K562 (cell line): ENCODE measurements at regions not wholly inside any gene's neighbourhood (a gene's known extent, or its start where the extent isn't known, plus 50 kb on each side); places are given as distances from the start of the nearest gene placed in this dataset.

ENCODE experiments used
- CEBPB ChIP-seq: fragments of 450-650 bp; IDR thresholded peaks from 2 replicates; pipeline ENCODE4 v1.6.1; 2016; ENCODE audit warnings: missing genetic modification characterization, missing compliant biosample characterization
- CTBP1 ChIP-seq: fragments of 450-650 bp; IDR thresholded peaks from 2 replicates; pipeline ENCODE4 v1.6.1; 2016; ENCODE audit warnings: borderline replicate concordance
- HDAC6 ChIP-seq: IDR thresholded peaks from 2 replicates; pipeline ENCODE4 v1.6.1; 2012; ENCODE audit warnings: low read depth, mild to moderate bottlenecking, control low read depth, inconsistent platforms, low read length, moderate library complexity
- ILK ChIP-seq: fragments of 450-650 bp; IDR thresholded peaks from 2 replicates; pipeline ENCODE4 v1.6.1; 2016; ENCODE audit warnings: missing genetic modification characterization, low read depth, mild to moderate bottlenecking, missing compliant biosample characterization, moderate library complexity, borderline replicate concordance
- MAFK ChIP-seq: IDR thresholded peaks from 2 replicates; pipeline ENCODE4 v1.6.1; 2011; ENCODE audit warnings: low read length, improper control_type of control experiment
- MEF2A ChIP-seq: IDR thresholded peaks from 2 replicates; pipeline ENCODE4 v1.6.1; 2011; ENCODE audit warnings: low read depth, mild to moderate bottlenecking, low read length, moderate library complexity; ENCODE audit not compliant: control insufficient read depth
- SPI1 ChIP-seq: IDR thresholded peaks from 2 replicates; pipeline ENCODE4 v1.6.1; 2011; ENCODE audit warnings: low read depth, low read length, control low read depth, borderline replicate concordance
- TAF7 ChIP-seq: fragments of 450-650 bp; IDR thresholded peaks from 2 replicates; pipeline ENCODE4 v1.6.1; 2016; ENCODE audit warnings: missing genetic modification characterization, missing compliant biosample characterization
- ZNF311 ChIP-seq: fragments of 250-450 bp; sonication (Bioruptor Pico); IDR thresholded peaks from 2 replicates; pipeline ENCODE4 v1.4.0; 2020; ENCODE audit warnings: mild to moderate bottlenecking, moderate library complexity
- ZNF354B ChIP-seq: fragments of 250-450 bp; sonication (Bioruptor Pico); IDR thresholded peaks from 2 replicates; pipeline ENCODE4 v1.4.0; 2020
- ZNF77 ChIP-seq: fragments of 250-450 bp; sonication (Bioruptor Pico); IDR thresholded peaks from 2 replicates; pipeline ENCODE4 v1.5.0; 2020
- TF ChIP-seq, protein P1 (sequence below): sonication (generic); formaldehyde crosslinking; IDR thresholded peaks from 2 replicates; pipeline ENCODE4 v1.8.1; 2023; ENCODE audit warnings: mild to moderate bottlenecking, missing genetic modification reagents
- TF ChIP-seq, protein P2 (sequence below): fragments of 450-650 bp; IDR thresholded peaks from 2 replicates; pipeline ENCODE4 v1.6.1; 2016; ENCODE audit warnings: borderline replicate concordance
- TF ChIP-seq, protein P3 (sequence below), 3 experiments: IDR thresholded peaks in 2 of 3; conservative IDR thresholded peaks in 1 of 3; 2 replicates each; pipeline ENCODE4 v1.5.1; 2011 to 2012; ENCODE audit warnings: low read length in 3 of 3, mild to moderate bottlenecking in 3 of 3, control low read depth in 2 of 3, improper control_type of control experiment in 1 of 3, inconsistent platforms in 1 of 3, low read depth in 1 of 3, mixed read lengths in 1 of 3, moderate library complexity in 1 of 3; ENCODE audit not compliant: insufficient read depth in 2 of 3

DNA sequence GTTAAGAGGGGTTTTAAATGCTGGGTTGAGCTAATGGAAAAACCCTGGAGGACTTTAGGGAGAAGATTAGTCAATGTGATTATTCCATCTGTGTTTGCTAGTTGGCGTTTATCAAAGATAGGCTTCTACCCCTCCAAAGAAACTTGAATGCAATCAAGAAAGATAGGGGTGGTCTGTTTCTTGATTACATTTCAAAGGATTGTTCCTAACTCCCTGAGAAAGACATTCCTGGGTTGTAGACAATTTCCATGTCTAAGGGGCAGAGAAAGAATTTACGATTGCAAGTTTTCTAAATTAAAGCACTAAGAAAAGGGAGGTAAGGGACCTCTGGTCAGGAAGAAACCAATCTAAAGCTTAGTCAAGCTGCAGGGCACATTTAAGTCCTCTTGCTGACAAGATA, 2268.7 kb downstream of the LRRC4C start:
- TF ChIP-seq TAF7 (tag) (no peak), ZNF77 (CRISPR knock-in tag) (no peak), ZNF311 (CRISPR knock-in tag) (no peak), HDAC6 (no peak), ILK (tag) (no peak), CEBPB (tag) (no peak), ZNF354B (CRISPR knock-in tag) (no peak), MEF2A (no peak), MAFK (no peak), CTBP1 (no peak), SPI1 (no peak)
- TF ChIP-seq, protein P1, sequence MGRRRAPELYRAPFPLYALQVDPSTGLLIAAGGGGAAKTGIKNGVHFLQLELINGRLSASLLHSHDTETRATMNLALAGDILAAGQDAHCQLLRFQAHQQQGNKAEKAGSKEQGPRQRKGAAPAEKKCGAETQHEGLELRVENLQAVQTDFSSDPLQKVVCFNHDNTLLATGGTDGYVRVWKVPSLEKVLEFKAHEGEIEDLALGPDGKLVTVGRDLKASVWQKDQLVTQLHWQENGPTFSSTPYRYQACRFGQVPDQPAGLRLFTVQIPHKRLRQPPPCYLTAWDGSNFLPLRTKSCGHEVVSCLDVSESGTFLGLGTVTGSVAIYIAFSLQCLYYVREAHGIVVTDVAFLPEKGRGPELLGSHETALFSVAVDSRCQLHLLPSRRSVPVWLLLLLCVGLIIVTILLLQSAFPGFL (CRISPR knock-in tag): no peak
- TF ChIP-seq, protein P2, sequence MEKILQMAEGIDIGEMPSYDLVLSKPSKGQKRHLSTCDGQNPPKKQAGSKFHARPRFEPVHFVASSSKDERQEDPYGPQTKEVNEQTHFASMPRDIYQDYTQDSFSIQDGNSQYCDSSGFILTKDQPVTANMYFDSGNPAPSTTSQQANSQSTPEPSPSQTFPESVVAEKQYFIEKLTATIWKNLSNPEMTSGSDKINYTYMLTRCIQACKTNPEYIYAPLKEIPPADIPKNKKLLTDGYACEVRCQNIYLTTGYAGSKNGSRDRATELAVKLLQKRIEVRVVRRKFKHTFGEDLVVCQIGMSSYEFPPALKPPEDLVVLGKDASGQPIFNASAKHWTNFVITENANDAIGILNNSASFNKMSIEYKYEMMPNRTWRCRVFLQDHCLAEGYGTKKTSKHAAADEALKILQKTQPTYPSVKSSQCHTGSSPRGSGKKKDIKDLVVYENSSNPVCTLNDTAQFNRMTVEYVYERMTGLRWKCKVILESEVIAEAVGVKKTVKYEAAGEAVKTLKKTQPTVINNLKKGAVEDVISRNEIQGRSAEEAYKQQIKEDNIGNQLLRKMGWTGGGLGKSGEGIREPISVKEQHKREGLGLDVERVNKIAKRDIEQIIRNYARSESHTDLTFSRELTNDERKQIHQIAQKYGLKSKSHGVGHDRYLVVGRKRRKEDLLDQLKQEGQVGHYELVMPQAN: no peak
- TF ChIP-seq, protein P3, sequence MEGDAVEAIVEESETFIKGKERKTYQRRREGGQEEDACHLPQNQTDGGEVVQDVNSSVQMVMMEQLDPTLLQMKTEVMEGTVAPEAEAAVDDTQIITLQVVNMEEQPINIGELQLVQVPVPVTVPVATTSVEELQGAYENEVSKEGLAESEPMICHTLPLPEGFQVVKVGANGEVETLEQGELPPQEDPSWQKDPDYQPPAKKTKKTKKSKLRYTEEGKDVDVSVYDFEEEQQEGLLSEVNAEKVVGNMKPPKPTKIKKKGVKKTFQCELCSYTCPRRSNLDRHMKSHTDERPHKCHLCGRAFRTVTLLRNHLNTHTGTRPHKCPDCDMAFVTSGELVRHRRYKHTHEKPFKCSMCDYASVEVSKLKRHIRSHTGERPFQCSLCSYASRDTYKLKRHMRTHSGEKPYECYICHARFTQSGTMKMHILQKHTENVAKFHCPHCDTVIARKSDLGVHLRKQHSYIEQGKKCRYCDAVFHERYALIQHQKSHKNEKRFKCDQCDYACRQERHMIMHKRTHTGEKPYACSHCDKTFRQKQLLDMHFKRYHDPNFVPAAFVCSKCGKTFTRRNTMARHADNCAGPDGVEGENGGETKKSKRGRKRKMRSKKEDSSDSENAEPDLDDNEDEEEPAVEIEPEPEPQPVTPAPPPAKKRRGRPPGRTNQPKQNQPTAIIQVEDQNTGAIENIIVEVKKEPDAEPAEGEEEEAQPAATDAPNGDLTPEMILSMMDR (IDR thresholded peaks at IDR 0.05 in 2 of 3, conservative IDR thresholded peaks at IDR 0.05 in 1 of 3; ENCODE audit: insufficient read depth in 2 of 3, low read depth in 1 of 3, low read length in 3 of 3): no peak
